CD14-positive monocyte (primary cell): ENCODE measurements at regions not wholly inside any gene's neighbourhood (a gene's known extent, or its start where the extent isn't known, plus 50 kb on each side); places are given as distances from the start of the nearest gene placed in this dataset.

Source experiments
- DNase-seq, 3 donors: peaks; one replicate each; pipeline ENCODE4 v3.0.0-alpha.2; 2011 to 2022
- H2AFZ ChIP-seq: 2 replicates; pipeline ENCODE4 v1.6.0; 2012; ENCODE audit warnings: mild to moderate bottlenecking, low read depth, low read length, inconsistent platforms; ENCODE audit not compliant: insufficient read depth, poor library complexity, severe bottlenecking
- H3K27ac ChIP-seq, 2 donors: 1 replicate in 1 of 2; 2 replicates in 1 of 2; pipeline ENCODE4 v1.5.1; 2012 to 2013; ENCODE audit warnings: low read length in 2 of 2, control low read depth in 1 of 2, inconsistent platforms in 1 of 2, low read depth in 1 of 2, mild to moderate bottlenecking in 1 of 2
- H3K27me3 ChIP-seq, 2 donors: one replicate each; pipeline versions ENCODE4 v1.6.0 to v1.6.1; 2011 to 2013; ENCODE audit warnings: low read length in 2 of 2; ENCODE audit not compliant: control insufficient read depth in 2 of 2, insufficient read depth in 2 of 2
- H3K36me3 ChIP-seq, 2 donors: replicated peaks in 1 of 2; 1 replicate in 1 of 2; 2 replicates in 1 of 2; pipeline versions ENCODE4 v1.5.1 to v1.6.1; 2012 to 2013; ENCODE audit warnings: low read length in 2 of 2, control low read depth in 1 of 2, inconsistent platforms in 1 of 2, mild to moderate bottlenecking in 1 of 2; ENCODE audit not compliant: insufficient read depth in 2 of 2, control insufficient read depth in 1 of 2
- H3K4me1 ChIP-seq, 2 donors: 1 replicate in 1 of 2; 2 replicates in 1 of 2; pipeline versions ENCODE4 v1.5.1 to v1.6.1; 2012 to 2013; ENCODE audit warnings: low read length in 2 of 2, control low read depth in 1 of 2, inconsistent platforms in 1 of 2, mild to moderate bottlenecking in 1 of 2, moderate library complexity in 1 of 2; ENCODE audit not compliant: insufficient read depth in 2 of 2, control insufficient read depth in 1 of 2
- H3K4me2 ChIP-seq: replicated peaks from 2 replicates; pipeline ENCODE3; 2012; ENCODE audit warnings: low read length, moderate library complexity, mild to moderate bottlenecking; ENCODE audit not compliant: poor library complexity, severe bottlenecking; ENCODE audit errors: extremely low read depth
- H3K4me3 ChIP-seq, 3 experiments: fragments of 200-600 bp in 1 of 3; sonication (generic) in 1 of 3; replicated peaks in 1 of 3; 1 replicate in 2 of 3; 2 replicates in 1 of 3; pipeline ENCODE4 v1.5.1; 2011 to 2013; ENCODE audit warnings: low read length in 3 of 3, mild to moderate bottlenecking in 3 of 3, control low read depth in 2 of 3, low read depth in 2 of 3, inconsistent platforms in 1 of 3, moderate library complexity in 1 of 3
- H3K79me2 ChIP-seq: 2 replicates; pipeline ENCODE4 v1.6.0; 2012; ENCODE audit warnings: mild to moderate bottlenecking, control low read depth, inconsistent platforms, low read length, moderate library complexity; ENCODE audit not compliant: insufficient read depth
- H3K9ac ChIP-seq: 2 replicates; pipeline ENCODE4 v1.6.0; 2017; ENCODE audit warnings: low read length, mild to moderate bottlenecking; ENCODE audit not compliant: insufficient read depth, poor library complexity, severe bottlenecking
- H3K9me3 ChIP-seq, 2 donors: replicated peaks in 1 of 2; 1 replicate in 1 of 2; 2 replicates in 1 of 2; pipeline versions ENCODE4 v1.5.1 to v1.6.1; 2012 to 2013; ENCODE audit warnings: low read length in 2 of 2, control low read depth in 1 of 2; ENCODE audit not compliant: control insufficient read depth in 1 of 2, insufficient read depth in 1 of 2
- H4K20me1 ChIP-seq: 2 replicates; pipeline ENCODE4 v1.6.0; 2012; ENCODE audit warnings: mild to moderate bottlenecking, low read length, control low read depth, moderate library complexity; ENCODE audit not compliant: insufficient read depth
- H3K27ac Mint-ChIP-seq, 7 donors: one replicate each; pipeline ENCODE4 v1.8.0; 2020; ENCODE audit warnings: mild to moderate bottlenecking in 7 of 7, mixed read lengths in 7 of 7, moderate library complexity in 6 of 7, inconsistent platforms in 2 of 7
- H3K27me3 Mint-ChIP-seq, 3 donors: one replicate each; pipeline ENCODE4 v1.8.0; 2021 to 2022; ENCODE audit warnings: low read depth in 3 of 3, mild to moderate bottlenecking in 3 of 3, mixed read lengths in 3 of 3, moderate library complexity in 3 of 3, inconsistent platforms in 1 of 3
- H3K36me3 Mint-ChIP-seq, 2 donors: one replicate each; pipeline ENCODE4 v1.8.0; 2020; ENCODE audit warnings: mixed read lengths in 2 of 2, inconsistent platforms in 1 of 2, mild to moderate bottlenecking in 1 of 2
- H3K4me1 Mint-ChIP-seq: one replicate; pipeline ENCODE4 v1.8.0; 2020; ENCODE audit warnings: mild to moderate bottlenecking, mixed read lengths
- H3K4me3 Mint-ChIP-seq, 2 donors: one replicate each; pipeline ENCODE4 v1.8.0; 2020; ENCODE audit warnings: mild to moderate bottlenecking in 2 of 2, mixed read lengths in 2 of 2, moderate library complexity in 1 of 2
- H3K9me3 Mint-ChIP-seq, 7 donors: one replicate each; pipeline ENCODE4 v1.8.0; 2020 to 2022; ENCODE audit warnings: mixed read lengths in 7 of 7, mild to moderate bottlenecking in 6 of 7, moderate library complexity in 6 of 7, inconsistent platforms in 2 of 7
- WGBS: methylation state at CpG from one replicate; pipeline ENCODE4 v1.1.5; 2013; ENCODE audit warnings: missing lambda C conversion rate; ENCODE audit not compliant: insufficient coverage; 5-methylcytosine and 5-hydroxymethylcytosine counted together
- intact Hi-C, 2 donors: fragments of 100-400 bp; cut with micrococcal nuclease; formaldehyde crosslinking; loops; one replicate each; pipeline versions ENCODE4 v1.15.0 to v1.15.1; 2023
- TF ChIP-seq, protein P1 (sequence below): fragments of 200-600 bp; IDR thresholded peaks from one replicate; pipeline ENCODE4 v1.8.0; 2022; ENCODE audit warnings: antibody characterized with exemption, mild to moderate bottlenecking

DNA sequence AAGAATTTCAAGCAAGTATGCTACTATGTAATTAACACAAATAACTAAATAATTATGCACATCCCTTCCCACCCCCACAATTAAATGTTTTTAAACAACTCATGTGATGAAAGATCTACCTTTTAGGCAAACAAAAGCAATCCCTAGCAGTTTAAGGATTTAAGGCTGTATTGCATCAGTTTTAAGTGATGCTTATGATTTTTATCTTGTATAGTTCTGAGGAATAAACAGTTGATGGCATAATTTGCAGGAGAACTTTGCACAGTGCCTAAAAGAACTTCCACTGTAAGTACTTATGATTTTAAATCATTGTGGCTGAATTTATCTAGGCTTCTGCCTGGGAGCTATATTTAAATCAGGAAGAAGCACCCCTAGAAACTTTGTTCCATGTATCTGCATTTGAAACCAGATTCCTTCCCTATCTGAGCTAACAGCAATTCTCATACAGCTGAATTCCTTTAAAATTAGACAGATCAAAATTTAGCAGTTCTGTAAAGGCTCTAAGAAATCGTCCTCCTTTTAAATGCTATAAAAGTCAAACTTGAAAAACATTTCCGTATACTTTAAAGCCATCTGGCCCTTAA, 388.6 kb downstream of the BCAT1 start:
- peaks cover 43 to 57% of the 10 kb centered on the region in 2 donors for H3K27me3 ChIP-seq
- Mint-ChIP-seq H3K27ac (no peak overlapping the region), H3K4me3 (peak overlapping the region in 1 of 2 donors; percentile 98), H3K36me3 (peaks cover 3 to 11% of the 10 kb centered on the region in 2 donors), H3K9me3 (peaks cover 0 to 17% (median 12%) of the 10 kb centered on the region in 7 donors), H3K27me3 (peaks cover 45 to 67% (median 52%) of the 10 kb centered on the region in 3 donors), H3K4me1 (peaks cover 27% of the 10 kb centered on the region)
- H3K9ac ChIP-seq: no peak overlapping the region
- DNase-seq: no peak
- TF ChIP-seq, protein P1, sequence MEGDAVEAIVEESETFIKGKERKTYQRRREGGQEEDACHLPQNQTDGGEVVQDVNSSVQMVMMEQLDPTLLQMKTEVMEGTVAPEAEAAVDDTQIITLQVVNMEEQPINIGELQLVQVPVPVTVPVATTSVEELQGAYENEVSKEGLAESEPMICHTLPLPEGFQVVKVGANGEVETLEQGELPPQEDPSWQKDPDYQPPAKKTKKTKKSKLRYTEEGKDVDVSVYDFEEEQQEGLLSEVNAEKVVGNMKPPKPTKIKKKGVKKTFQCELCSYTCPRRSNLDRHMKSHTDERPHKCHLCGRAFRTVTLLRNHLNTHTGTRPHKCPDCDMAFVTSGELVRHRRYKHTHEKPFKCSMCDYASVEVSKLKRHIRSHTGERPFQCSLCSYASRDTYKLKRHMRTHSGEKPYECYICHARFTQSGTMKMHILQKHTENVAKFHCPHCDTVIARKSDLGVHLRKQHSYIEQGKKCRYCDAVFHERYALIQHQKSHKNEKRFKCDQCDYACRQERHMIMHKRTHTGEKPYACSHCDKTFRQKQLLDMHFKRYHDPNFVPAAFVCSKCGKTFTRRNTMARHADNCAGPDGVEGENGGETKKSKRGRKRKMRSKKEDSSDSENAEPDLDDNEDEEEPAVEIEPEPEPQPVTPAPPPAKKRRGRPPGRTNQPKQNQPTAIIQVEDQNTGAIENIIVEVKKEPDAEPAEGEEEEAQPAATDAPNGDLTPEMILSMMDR: no peak
- no peaks in the 10 kb centered on the region for H4K20me1 ChIP-seq
- no peak overlapping the region for H3K27ac ChIP-seq
- WGBS: 60% methylated on average over 2 of the region's 2 CpGs
- H3K4me1 ChIP-seq: peaks cover 14 to 18% of the 10 kb centered on the region in 2 donors
- no peaks in the 10 kb centered on the region for H3K79me2 ChIP-seq
- intact Hi-C loops: loop anchor here in 1 of 2 donors (10.0 kb wide), 1 partner anchor 165 kb away; no protein-coding TSS in a partner anchor
- H3K4me2 ChIP-seq: no peak overlapping the region
- H2AFZ ChIP-seq: no peak overlapping the region
- H3K4me3 ChIP-seq: no peak overlapping the region
- H3K9me3 ChIP-seq: no peaks in the 10 kb centered on the region
- H3K36me3 ChIP-seq: no peaks in the 10 kb centered on the region

DNA sequence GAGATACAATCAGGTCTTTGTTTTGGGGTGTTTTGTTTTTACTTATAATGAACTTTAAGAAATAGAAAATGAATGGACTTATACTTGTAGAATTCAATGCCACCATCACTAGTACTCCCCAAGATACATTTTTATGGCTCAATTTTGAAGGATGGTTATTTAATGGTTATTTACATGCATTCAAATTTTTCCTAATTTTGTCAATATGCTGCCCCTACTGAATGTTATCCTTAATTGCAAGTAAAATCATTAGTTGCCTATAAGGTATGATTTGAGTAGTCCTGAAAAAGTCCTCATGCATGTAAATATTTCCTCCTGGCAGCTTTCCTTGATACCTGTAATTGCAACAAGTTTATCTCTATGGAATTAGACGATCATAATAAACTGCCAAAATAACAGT, 391.2 kb downstream of the BCAT1 start:
- intact Hi-C loops: no loop called here
- Histone ChIP-seq H3K9ac (no peak overlapping the region), H3K4me2 (no peak overlapping the region), H3K9me3 (no peaks in the 10 kb centered on the region), H3K4me3 (no peak overlapping the region), H2AFZ (no peak overlapping the region), H3K27me3 (peaks cover 23 to 32% of the 10 kb centered on the region in 2 donors), H3K36me3 (no peaks in the 10 kb centered on the region), H3K27ac (no peak overlapping the region), H3K79me2 (no peaks in the 10 kb centered on the region), H4K20me1 (no peaks in the 10 kb centered on the region), H3K4me1 (peaks cover 0 to 9% of the 10 kb centered on the region in 2 donors)
- Mint-ChIP-seq H3K36me3 (peaks cover 0 to 7% of the 10 kb centered on the region in 2 donors), H3K4me3 (no peak overlapping the region), H3K27ac (no peak overlapping the region), H3K9me3 (peaks cover 0 to 16% (median 6%) of the 10 kb centered on the region in 7 donors), H3K4me1 (peaks cover 14% of the 10 kb centered on the region), H3K27me3 (peaks cover 29 to 42% (median 30%) of the 10 kb centered on the region in 3 donors)
- WGBS: no CpG with 5 or more reads among the region's 1 CpG
- TF ChIP-seq, protein P1: peak; percentile 12
- DNase-seq: no peak
